ENCODE measurements at regions not wholly inside any gene's neighbourhood (a gene's known extent, or its start where the extent isn't known, plus 50 kb on each side); places are given as distances from the start of the nearest gene placed in this dataset.

DNA sequence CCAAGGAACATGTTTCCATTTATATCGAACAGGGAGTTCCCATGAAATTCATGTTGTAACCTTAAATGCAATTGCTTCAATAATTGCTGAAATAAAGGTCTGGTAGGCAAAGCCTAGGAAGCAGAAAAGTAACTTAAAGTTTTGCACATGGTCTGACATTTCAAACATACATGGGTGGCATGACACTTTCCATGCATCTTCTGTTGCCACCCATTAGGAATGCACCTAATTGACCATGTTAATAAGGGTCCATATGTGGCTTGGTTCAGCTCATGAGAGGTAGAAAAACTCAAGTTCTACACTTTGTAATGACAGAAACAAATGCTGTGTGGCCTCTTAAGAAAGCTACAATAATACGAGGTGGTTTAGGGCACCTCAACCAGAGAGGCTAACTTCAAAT, 72.0 kb upstream of the GORAB start:
- no peak for DNase-seq (ENCODE audit: low spot score)

DNA sequence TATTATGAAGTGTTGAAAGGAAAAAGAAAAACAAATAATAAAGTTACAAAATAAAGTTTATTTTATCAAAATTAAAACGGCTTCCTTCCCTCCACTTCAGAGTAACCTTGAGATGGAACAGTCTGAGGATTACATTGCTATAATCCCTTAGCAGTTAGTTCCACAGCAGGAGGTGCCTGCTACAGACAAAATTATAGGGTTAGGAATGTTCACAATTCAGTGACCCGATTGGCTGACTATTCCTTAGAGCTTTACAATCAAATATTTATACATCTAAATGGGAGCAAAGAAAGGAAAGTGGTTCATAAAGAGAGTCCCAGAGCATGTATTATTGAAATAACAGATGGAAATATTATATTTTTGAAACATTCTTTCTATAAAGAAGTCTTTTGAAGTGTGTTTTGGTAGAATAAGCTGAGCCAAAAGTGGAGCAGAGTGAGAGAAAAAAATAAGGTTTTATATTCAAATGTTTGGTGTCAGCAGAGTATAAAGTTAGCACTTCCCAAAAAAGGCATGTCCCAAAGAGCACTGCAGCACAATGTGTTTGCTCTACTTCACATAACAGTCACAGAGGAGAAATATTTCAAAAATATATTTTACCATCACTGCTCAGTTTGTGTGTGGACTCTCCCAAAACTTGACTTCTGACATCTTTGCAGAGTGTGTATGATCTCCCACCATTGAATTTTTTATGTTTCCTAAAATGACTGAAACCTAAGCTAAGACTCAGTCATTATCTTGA, 71.4 kb upstream of the GORAB start:
- DNase-seq (ENCODE audit: low spot score): no peak

DNA sequence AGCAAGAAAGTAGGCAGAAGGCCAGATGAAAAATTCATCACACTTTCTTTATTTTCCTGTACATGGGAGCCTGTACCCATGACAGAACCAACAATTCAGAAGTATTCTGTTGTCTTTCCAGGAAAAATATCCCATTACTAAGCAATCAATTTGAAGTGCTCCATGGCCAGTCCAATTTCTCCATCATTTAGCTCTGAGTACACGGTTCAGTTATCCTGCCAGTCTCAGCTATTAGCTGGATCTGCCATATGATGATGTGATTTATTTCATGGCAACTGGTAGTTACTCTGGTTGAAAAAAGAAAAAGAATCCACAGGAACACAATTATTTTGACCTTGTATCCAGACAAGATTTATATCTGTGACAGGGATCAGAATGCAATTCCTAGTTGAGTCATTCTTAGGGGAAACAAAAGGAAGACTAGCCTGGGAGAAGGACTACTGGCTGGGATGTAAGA, 70.6 kb upstream of the GORAB start:
- DNase-seq (ENCODE audit: low spot score): no peak

DNA sequence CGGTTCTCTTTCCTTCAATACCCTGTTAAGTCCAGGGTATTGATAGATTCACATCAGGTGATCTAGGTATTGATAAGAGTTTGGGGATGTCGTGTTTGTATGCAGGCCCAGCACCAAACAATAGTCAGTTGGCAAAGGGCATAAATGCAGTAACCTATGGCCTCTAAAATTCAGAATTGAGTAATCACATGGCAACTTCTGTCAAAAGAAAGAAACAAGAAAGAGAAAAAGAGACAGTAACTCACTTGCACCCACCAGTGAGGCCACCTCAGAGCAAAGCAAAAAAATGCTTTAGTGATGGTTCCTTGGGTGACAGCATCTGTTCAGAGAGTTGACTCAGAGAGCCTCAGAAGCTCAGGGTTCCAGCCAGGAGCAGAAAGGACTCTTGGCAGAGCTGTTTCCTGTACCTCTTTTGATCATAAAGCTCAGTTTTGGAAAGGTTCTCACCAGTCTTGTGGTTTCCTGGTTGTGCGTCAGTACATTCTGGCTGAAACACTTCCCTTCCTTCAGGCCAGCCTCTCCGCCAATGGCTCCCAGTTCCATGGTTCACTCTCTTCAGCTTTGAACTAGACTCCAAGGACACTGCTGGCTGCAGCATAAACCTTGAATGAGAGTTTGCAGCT, 70.1 kb upstream of the GORAB start:
- DNase-seq (ENCODE audit: low spot score): no peak

DNA sequence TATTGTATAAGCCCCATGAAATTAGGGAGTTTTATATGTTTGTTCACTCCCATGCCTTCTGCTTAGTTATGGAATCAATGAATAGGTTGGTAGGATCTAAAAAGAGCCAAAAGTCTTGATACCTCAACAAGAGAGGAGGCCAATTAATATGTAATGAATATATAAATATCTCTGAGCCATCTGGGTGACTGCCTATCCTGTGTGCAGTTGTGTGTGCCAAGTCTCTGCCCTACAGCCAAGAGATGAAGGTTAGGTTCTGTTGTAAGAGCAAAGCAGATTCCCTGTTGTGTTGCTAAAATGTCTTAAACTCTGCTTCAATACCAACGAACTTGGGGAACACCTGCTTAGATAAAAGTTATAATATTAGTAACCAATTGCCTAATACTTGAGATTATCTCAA, 61.8 kb upstream of the GORAB start:
- no peak for DNase-seq (ENCODE audit: low spot score)

DNA sequence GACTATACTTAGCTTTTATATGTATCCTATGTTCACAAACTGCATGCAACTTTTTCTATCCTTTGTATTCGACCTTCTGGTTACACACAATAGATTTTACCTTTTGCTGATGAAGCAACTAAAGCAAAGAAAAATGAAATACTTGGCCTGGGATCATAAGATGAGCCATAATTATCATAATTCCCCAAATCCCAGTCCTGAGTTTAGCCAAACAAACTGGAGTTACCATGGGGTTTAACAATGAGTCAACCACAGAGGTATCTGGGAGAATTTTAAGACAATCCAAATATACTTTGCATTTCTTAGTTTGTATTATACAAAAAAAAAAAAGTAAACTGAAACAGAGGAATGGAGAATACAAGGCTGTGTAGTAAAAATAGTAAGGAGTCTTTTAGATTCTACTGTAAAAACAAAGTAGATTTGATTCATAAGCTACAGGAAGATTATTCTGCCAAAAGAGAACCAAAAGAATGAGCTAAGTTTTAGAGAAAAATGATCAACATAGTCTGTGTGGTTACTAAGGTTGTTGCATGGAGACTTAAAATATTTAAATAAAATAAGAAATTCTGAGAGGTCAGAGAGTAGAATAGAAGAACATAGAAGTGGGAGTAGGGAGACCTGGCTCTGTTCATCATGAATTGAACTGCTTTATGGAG, 60.4 kb upstream of the GORAB start:
- DNase-seq (ENCODE audit: low spot score): no peak

DNA sequence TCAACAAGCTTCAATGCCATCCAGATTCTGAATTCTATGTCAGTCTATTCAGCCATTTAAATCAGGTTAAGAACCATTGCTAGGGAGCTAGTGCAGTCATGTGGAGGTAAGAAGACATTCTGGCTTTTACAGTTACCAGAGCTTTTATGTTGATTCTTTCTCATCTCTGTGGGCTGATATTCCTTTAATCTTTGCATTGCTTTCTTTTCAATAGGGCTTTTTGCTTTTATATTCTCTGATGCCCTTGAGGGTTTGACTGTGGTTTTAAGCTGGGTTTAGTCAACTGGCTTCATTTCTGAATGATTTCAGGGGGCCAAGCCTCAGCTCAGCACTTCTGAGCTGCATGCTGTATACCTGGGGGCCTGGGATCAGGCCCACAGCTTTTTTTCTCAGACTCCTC, 51.0 kb upstream of the GORAB start:
- no peak for DNase-seq (ENCODE audit: low spot score)
